Peyer's patch (tissue), 4 donors: ENCODE measurements at regions not wholly inside any gene's neighbourhood (a gene's known extent, or its start where the extent isn't known, plus 50 kb on each side); places are given as distances from the start of the nearest gene placed in this dataset.

Source experiments
- DNase-seq, 3 donors: peaks; one replicate each; pipeline ENCODE4 v3.0.0-alpha.2; 2017 to 2019
- H3K27ac ChIP-seq, 4 donors: fragments of 200-600 bp; sonication (generic); one replicate each; pipeline ENCODE4 v1.5.1; 2016 to 2019
- H3K27me3 ChIP-seq, 2 donors: fragments of 200-600 bp; sonication (generic); one replicate each; pipeline ENCODE4 v1.5.1; 2019
- H3K36me3 ChIP-seq, 3 donors: fragments of 200-600 bp; sonication (generic); one replicate each; pipeline ENCODE4 v1.5.1; 2016 to 2019
- H3K4me1 ChIP-seq, 4 donors: fragments of 200-600 bp; sonication (generic); one replicate each; pipeline ENCODE4 v1.5.1; 2016 to 2019
- H3K4me3 ChIP-seq, 4 donors: fragments of 200-600 bp; sonication (generic); 1 replicate in 3 of 4; 2 replicates in 1 of 4; pipeline ENCODE4 v1.5.1; 2016 to 2019; ENCODE audit warnings: mild to moderate bottlenecking in 1 of 4
- H3K9me3 ChIP-seq, 4 donors: fragments of 200-600 bp; sonication (generic); one replicate each; pipeline ENCODE4 v1.5.1; 2016 to 2019; ENCODE audit warnings: mild to moderate bottlenecking in 1 of 4
- CTCF ChIP-seq, 6 experiments: fragments of 450-650 bp in 4 of 6; fragments of 200-600 bp in 2 of 6; sonication (generic) in 1 of 6; IDR thresholded peaks; one replicate each; pipeline ENCODE4 v1.5.1; 2017 to 2019; ENCODE audit warnings: antibody characterized with exemption in 6 of 6, mild to moderate bottlenecking in 3 of 6, moderate library complexity in 1 of 6
- POLR2A ChIP-seq, 2 donors: fragments of 450-650 bp; IDR thresholded peaks; one replicate each; pipeline ENCODE4 v1.5.1; 2017; ENCODE audit warnings: antibody characterized with exemption in 2 of 2, mild to moderate bottlenecking in 2 of 2, moderate library complexity in 2 of 2

- Histone ChIP-seq H3K27ac (no peak overlapping the region), H3K27me3 (no peaks in the 10 kb centered on the region), H3K36me3 (no peaks in the 10 kb centered on the region), H3K4me3 (no peak overlapping the region), H3K9me3 (no peaks in the 10 kb centered on the region), H3K4me1 (no peaks in the 10 kb centered on the region)
- DNase-seq: no peak
- no peak for TF ChIP-seq CTCF (IDR thresholded peaks at IDR 0.05)
- no peak for TF ChIP-seq POLR2A (IDR thresholded peaks at IDR 0.05)
These were observed 499.6 kb upstream of the JARID2 start for GRCh38 chr6:14746139-14746837.

DNA sequence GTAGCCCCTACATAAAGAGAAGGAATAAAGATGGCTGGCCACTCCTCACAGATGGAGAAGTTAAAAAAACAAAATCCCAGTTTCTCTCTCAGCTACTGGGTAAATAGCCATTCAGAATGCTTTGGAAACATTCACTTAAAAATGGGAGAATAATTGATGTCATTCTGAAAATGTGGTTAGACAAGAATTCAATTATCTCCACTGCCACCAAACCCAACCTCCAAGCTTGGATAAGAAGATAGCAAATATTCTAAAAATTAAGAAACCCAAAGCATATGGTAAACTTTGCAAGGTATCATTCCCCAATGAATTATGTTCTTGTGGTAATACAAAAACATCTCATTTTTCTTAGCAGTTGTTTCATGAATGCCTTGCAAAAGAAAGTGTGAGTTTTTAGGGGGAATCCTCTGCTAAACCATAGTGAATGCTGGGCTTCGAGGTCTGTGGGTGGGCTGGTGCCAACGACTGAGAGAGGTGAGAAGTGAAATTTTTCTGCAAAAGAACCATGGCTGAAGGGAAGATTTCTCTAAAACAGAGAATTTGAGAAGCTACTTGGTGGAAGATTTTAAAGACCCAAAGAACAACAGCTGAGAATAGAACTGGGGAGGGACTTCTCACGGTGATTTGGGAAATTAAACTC lies 497.9 kb upstream of the JARID2 start:
- no peak for DNase-seq
- Histone ChIP-seq H3K4me1 (no peaks in the 10 kb centered on the region), H3K4me3 (no peak overlapping the region), H3K27ac (no peak overlapping the region), H3K27me3 (no peaks in the 10 kb centered on the region), H3K36me3 (no peaks in the 10 kb centered on the region), H3K9me3 (no peaks in the 10 kb centered on the region)
- TF ChIP-seq POLR2A (IDR thresholded peaks at IDR 0.05): no peak
- no peak for TF ChIP-seq CTCF (IDR thresholded peaks at IDR 0.05)

GRCh38 chr6:14748679-14749078 lies 497.2 kb upstream of the JARID2 start:
- no peaks in the 10 kb centered on the region for H3K4me1 ChIP-seq
- H3K9me3 ChIP-seq: no peaks in the 10 kb centered on the region
- no peaks in the 10 kb centered on the region for H3K36me3 ChIP-seq
- DNase-seq: no peak
- no peaks in the 10 kb centered on the region for H3K27me3 ChIP-seq
- H3K4me3 ChIP-seq: no peak overlapping the region
- H3K27ac ChIP-seq: no peak overlapping the region
- TF ChIP-seq POLR2A (IDR thresholded peaks at IDR 0.05) (no peak), CTCF (IDR thresholded peaks at IDR 0.05) (no peak)

- Histone ChIP-seq H3K9me3 (no peaks in the 10 kb centered on the region), H3K27ac (no peak overlapping the region), H3K27me3 (no peaks in the 10 kb centered on the region), H3K4me1 (no peaks in the 10 kb centered on the region), H3K36me3 (no peaks in the 10 kb centered on the region), H3K4me3 (no peak overlapping the region)
- TF ChIP-seq CTCF (IDR thresholded peaks at IDR 0.05) (no peak), POLR2A (IDR thresholded peaks at IDR 0.05) (no peak)
- DNase-seq: no peak
These were observed 495.7 kb upstream of the JARID2 start for GRCh38 chr6:14750059-14750661.

GRCh38 chr6:14751645-14752175 lies 494.2 kb upstream of the JARID2 start:
- TF ChIP-seq CTCF (IDR thresholded peaks at IDR 0.05) (no peak), POLR2A (IDR thresholded peaks at IDR 0.05) (no peak)
- Histone ChIP-seq H3K27ac (no peak overlapping the region), H3K4me1 (no peaks in the 10 kb centered on the region), H3K4me3 (no peak overlapping the region), H3K27me3 (no peaks in the 10 kb centered on the region), H3K36me3 (no peaks in the 10 kb centered on the region), H3K9me3 (no peaks in the 10 kb centered on the region)
- no peak for DNase-seq
